HCT116 (cell line): ENCODE measurements at regions not wholly inside any gene's neighbourhood (a gene's known extent, or its start where the extent isn't known, plus 50 kb on each side); places are given as distances from the start of the nearest gene placed in this dataset.

Experiments used
- ATAC-seq: fragments of 200-7000 bp; cut with Tn5 transposase; 2 replicates; pipeline ENCODE4 v1.9.1; 2020; ENCODE audit warnings: mild to moderate bottlenecking, moderate library complexity
- BruUV-seq: library from RNA; stranded (reverse); fragments of 400-500 nt; replicated peaks from 2 replicates; lab custom pipeline; 2021; lab: Mats Ljungman, UMichigan
- CTCF ChIA-PET: fragments of 300-600 bp; sonication (Branson Sonifier 250); formaldehyde crosslinking; loops from one replicate; lab custom pipeline; 2021; ENCODE audit warnings: antibody characterized with exemption; lab: Charles Lee
- POLR2A ChIA-PET: fragments of 300-600, 350-600 bp; sonication (Branson Sonifier 250); formaldehyde crosslinking; loops from one replicate; lab custom pipeline; 2021; ENCODE audit warnings: antibody characterized with exemption; lab: Charles Lee
- RAD21 ChIA-PET, 2 experiments: fragments of 300-600 bp; sonication (Branson Sonifier 250); formaldehyde crosslinking; loops; one replicate each; lab custom pipeline; 2023; ENCODE audit warnings: low total read pairs in 2 of 2; ENCODE audit not compliant: uncharacterized antibody in 2 of 2, unreplicated experiment in 2 of 2, low non-redundant PET in 1 of 2; lab: Charles Lee
- DNase-seq: peaks from one replicate; pipeline ENCODE4 v3.0.0-alpha.2; 2010; ENCODE audit warnings: low read depth, low spot score
- H2AFZ ChIP-seq: fragments of 200-600 bp; shearing (Covaris generic), sonication (generic); 2 replicates; pipeline ENCODE4 v1.6.1; 2017; ENCODE audit warnings: low read depth, mixed run types, mixed read lengths, antibody characterized with exemption, low read length; ENCODE audit not compliant: poor library complexity, severe bottlenecking
- H3K27ac ChIP-seq: 2 replicates; pipeline ENCODE4 v1.5.1; 2012; ENCODE audit warnings: low read depth, low read length
- H3K27me3 ChIP-seq: fragments of 200-600 bp; sonication (generic); 2 replicates; pipeline ENCODE4 v1.6.1; 2016; ENCODE audit warnings: mixed run types, low read length, mixed read lengths; ENCODE audit not compliant: insufficient read depth
- H3K36me3 ChIP-seq, 2 experiments: fragments of 200-500 bp in 1 of 2; fragments of 200-600 bp in 1 of 2; sonication (Bioruptor generic) in 1 of 2; sonication (generic) in 1 of 2; 2 replicates each; pipeline versions ENCODE4 v1.5.1 to v1.6.1; 2014 to 2016; ENCODE audit warnings: low read length in 2 of 2, inconsistent platforms in 1 of 2, mixed read lengths in 1 of 2, mixed run types in 1 of 2; ENCODE audit not compliant: insufficient read depth in 2 of 2, control insufficient read depth in 1 of 2
- H3K4me1 ChIP-seq, 2 experiments: fragments of 200-600 bp in 1 of 2; sonication (generic) in 1 of 2; 2 replicates each; pipeline versions ENCODE4 v1.5.1 to v1.6.1; 2012 to 2017; ENCODE audit warnings: low read length in 2 of 2, inconsistent platforms in 1 of 2, mild to moderate bottlenecking in 1 of 2, mixed read lengths in 1 of 2, mixed run types in 1 of 2, moderate library complexity in 1 of 2; ENCODE audit not compliant: insufficient read depth in 2 of 2, control insufficient read depth in 1 of 2
- H3K4me2 ChIP-seq: fragments of 200-600 bp; sonication (generic); 2 replicates; pipeline ENCODE4 v1.6.1; 2017; ENCODE audit warnings: mixed run types, low read length, mixed read lengths
- H3K4me3 ChIP-seq, 2 experiments: fragments of 200-600 bp in 1 of 2; sonication (generic) in 1 of 2; replicated peaks in 1 of 2; 2 replicates each; pipeline ENCODE4 v1.5.1; 2011 to 2016; ENCODE audit warnings: low read length in 2 of 2, control low read depth in 1 of 2, low read depth in 1 of 2, mild to moderate bottlenecking in 1 of 2, mixed read lengths in 1 of 2, mixed run types in 1 of 2
- H3K79me2 ChIP-seq: fragments of 200-600 bp; sonication (generic); 2 replicates; pipeline ENCODE4 v1.6.1; 2017; ENCODE audit warnings: mild to moderate bottlenecking, mixed run types, low read length, moderate library complexity, mixed read lengths; ENCODE audit not compliant: insufficient read depth
- H3K9ac ChIP-seq: fragments of 200-600 bp; sonication (generic); 2 replicates; pipeline ENCODE4 v1.6.1; 2016; ENCODE audit warnings: low read length, mixed read lengths
- H3K9me2 ChIP-seq: fragments of 200-600 bp; sonication (generic), shearing (Covaris generic); 2 replicates; pipeline ENCODE4 v1.6.1; 2017; ENCODE audit warnings: mixed run types, mild to moderate bottlenecking, moderate library complexity; ENCODE audit not compliant: insufficient read depth
- H3K9me3 ChIP-seq, 2 experiments: fragments of 200-500 bp in 1 of 2; fragments of 200-600 bp in 1 of 2; sonication (Bioruptor generic) in 1 of 2; sonication (generic) in 1 of 2; 2 replicates each; pipeline ENCODE4 v1.6.1; 2014 to 2017; ENCODE audit warnings: low read length in 2 of 2, mixed read lengths in 2 of 2, inconsistent platforms in 1 of 2, low read depth in 1 of 2, mild to moderate bottlenecking in 1 of 2, mixed run types in 1 of 2, moderate library complexity in 1 of 2; ENCODE audit not compliant: control insufficient read depth in 1 of 2, insufficient read depth in 1 of 2
- H4K20me1 ChIP-seq: fragments of 200-600 bp; sonication (generic), shearing (Covaris generic); 2 replicates; pipeline ENCODE4 v1.6.1; 2017; ENCODE audit warnings: mixed run types, mild to moderate bottlenecking, moderate library complexity; ENCODE audit not compliant: insufficient read depth
- CEBPB ChIP-seq: IDR thresholded peaks from 2 replicates; pipeline ENCODE4 v1.6.1; 2012; ENCODE audit warnings: low read depth
- EZH2phosphoT487 ChIP-seq: fragments of 200-600 bp; IDR thresholded peaks from 2 replicates; pipeline ENCODE4 v1.6.1; 2018; ENCODE audit warnings: antibody characterized with exemption, borderline replicate concordance
- FOSL1 ChIP-seq: IDR thresholded peaks from 2 replicates; pipeline ENCODE4 v1.6.1; 2012; ENCODE audit warnings: low read depth
- JUND ChIP-seq: IDR thresholded peaks from 2 replicates; pipeline ENCODE4 v1.6.1; 2012
- POLR2AphosphoS5 ChIP-seq: IDR thresholded peaks from 2 replicates; pipeline ENCODE4 v1.6.1; 2011; ENCODE audit warnings: mild to moderate bottlenecking, low read depth, low read length, moderate library complexity
- RAD21 ChIP-seq: IDR thresholded peaks from 2 replicates; pipeline ENCODE4 v1.6.1; 2012; ENCODE audit warnings: low read depth, mild to moderate bottlenecking
- SP1 ChIP-seq: IDR thresholded peaks from 2 replicates; pipeline ENCODE4 v1.6.1; 2012; ENCODE audit warnings: low read depth
- SRF ChIP-seq: IDR thresholded peaks from 2 replicates; pipeline ENCODE4 v1.6.1; 2012; ENCODE audit warnings: low read depth
- YY1 ChIP-seq: IDR thresholded peaks from 2 replicates; pipeline ENCODE4 v1.6.1; 2011; ENCODE audit warnings: low read length, low read depth, moderate library complexity, mild to moderate bottlenecking; ENCODE audit not compliant: insufficient replicate concordance; ENCODE audit errors: extremely low read depth
- ZBTB33 ChIP-seq: IDR thresholded peaks from 2 replicates; pipeline ENCODE4 v1.6.1; 2011; ENCODE audit warnings: mild to moderate bottlenecking, low read length, moderate library complexity; ENCODE audit not compliant: insufficient replicate concordance; ENCODE audit errors: extremely low read depth
- ZFX ChIP-seq: fragments of 450-650 bp; IDR thresholded peaks from 2 replicates; pipeline ENCODE4 v1.6.1; 2017
- ZNF274 ChIP-seq: fragments of 200-500 bp; sonication (Bioruptor generic); IDR thresholded peaks from 2 replicates; pipeline ENCODE4 v1.6.1; 2014; ENCODE audit warnings: mild to moderate bottlenecking, low read depth, low read length, inconsistent platforms
- intact Hi-C: fragments of 100-400 bp; cut with micrococcal nuclease; formaldehyde crosslinking; loops from 2 replicates; pipeline ENCODE4 v1.10.0; 2022
- TF ChIP-seq, protein P1 (sequence below): IDR thresholded peaks from 2 replicates; pipeline ENCODE4 v1.6.1; 2012

DNA sequence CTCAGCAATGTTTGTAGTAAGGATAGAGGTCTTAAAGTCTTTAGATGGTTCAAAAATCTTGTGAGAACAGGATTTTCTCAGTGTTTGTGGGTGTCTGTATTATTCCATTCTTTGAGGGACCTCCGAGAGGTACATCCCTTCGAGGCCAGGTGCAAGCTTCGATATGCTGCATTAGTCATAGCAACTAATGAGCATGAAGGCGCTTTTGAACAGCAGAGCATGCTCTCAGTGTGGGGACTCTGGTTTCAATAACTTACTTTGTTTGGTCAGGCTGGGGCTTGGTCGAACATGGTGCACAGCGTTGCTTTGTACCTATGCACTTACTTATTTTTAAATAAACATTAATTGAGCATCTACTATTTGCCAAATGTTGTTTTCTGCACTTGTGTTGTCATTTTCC lies 297.9 kb downstream of the CLIC5 start:
- Histone ChIP-seq H3K4me3 (no peak overlapping the region), H3K79me2 (no peaks in the 10 kb centered on the region), H3K4me2 (no peak overlapping the region), H3K4me1 (peaks cover 0 to 4% of the 10 kb centered on the region in 2 experiments; a peak in 2 of 4 replicates), H3K27me3 (no peaks in the 10 kb centered on the region), H3K9ac (no peak overlapping the region), H3K27ac (no peak overlapping the region), H2AFZ (no peak overlapping the region), H3K9me2 (no peaks in the 10 kb centered on the region), H3K36me3 (no peaks in the 10 kb centered on the region), H4K20me1 (no peaks in the 10 kb centered on the region), H3K9me3 (no peaks in the 10 kb centered on the region)
- BruUV-seq, result no TSS peak
- ChIA-PET POLR2A (no interaction called here), RAD21 (no interaction called here), CTCF (no interaction called here)
- DNase-seq, result no peak
- no peak for TF ChIP-seq SRF
- TF ChIP-seq EZH2phosphoT487, result no peak
- no peak for TF ChIP-seq ZFX
- no peak for TF ChIP-seq POLR2AphosphoS5
- TF ChIP-seq YY1, result no peak
- no peak for TF ChIP-seq ZNF274
- TF ChIP-seq, protein P1, sequence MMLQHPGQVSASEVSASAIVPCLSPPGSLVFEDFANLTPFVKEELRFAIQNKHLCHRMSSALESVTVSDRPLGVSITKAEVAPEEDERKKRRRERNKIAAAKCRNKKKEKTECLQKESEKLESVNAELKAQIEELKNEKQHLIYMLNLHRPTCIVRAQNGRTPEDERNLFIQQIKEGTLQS, result no peak
- TF ChIP-seq SP1, result no peak
- no peak for TF ChIP-seq RAD21
- TF ChIP-seq ZBTB33, result no peak
- no peak for TF ChIP-seq CEBPB
- TF ChIP-seq JUND, result no peak
- TF ChIP-seq FOSL1, result no peak
- intact Hi-C loops, result loop anchor here (5.0 to 10.0 kb wide), 2 partner anchors 205 to 1243 kb away; no protein-coding TSS in a partner anchor
- ATAC-seq, result no peak
